ENCODE measurements at regions not wholly inside any gene's neighbourhood (a gene's known extent, or its start where the extent isn't known, plus 50 kb on each side); places are given as distances from the start of the nearest gene placed in this dataset.

DNA sequence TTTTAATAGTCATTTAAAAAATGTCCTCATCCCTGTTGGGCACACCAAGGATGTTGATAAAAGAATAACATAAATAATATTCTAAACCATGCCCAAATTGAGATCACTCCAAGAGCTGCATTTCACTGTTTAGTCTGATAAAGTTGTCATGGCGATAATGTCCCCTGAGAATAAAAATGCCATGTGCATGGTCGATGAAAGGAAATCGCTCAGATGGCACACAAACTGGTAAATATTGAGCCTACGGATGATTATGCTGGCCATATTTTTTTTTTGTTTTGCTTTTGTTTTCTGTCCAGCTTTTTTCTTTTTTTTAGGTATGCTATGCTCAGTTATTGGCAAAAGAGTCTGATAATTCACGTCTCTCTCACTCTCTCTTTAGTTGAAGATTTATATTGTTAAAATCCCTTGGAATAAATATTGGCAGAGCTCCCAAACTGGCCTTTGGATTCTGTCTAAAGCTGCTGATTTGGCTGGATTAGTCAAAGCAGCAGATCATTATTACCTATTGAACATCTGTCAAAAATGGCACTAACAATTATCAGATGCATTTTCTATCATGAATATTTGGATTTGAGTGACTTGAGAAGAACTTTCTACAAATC is 643.8 kb downstream of the SQOR start:
- no peak overlapping the region for H2BK15ac ChIP-seq (ENCODE audit: low read depth, low read length)
- in situ Hi-C loops (cut with MboI; ENCODE audit: low sequenced_read_pairs) (no loop called here), intact Hi-C loops (cut with micrococcal nuclease) (no loop called here), dilution Hi-C loops (cut with HindIII; ENCODE audit: low sequenced_read_pairs, unreplicated experiment) (no loop called here)
- no peak overlapping the region for H3K56ac ChIP-seq (ENCODE audit: extremely low read depth, insufficient read depth, low read length)
- no peak overlapping the region for H3K27ac ChIP-seq (ENCODE audit: insufficient read depth, low read length)
- no peak overlapping the region for H2BK120ac ChIP-seq (ENCODE audit: low read depth, low read length)
- no peak overlapping the region for H2AK5ac ChIP-seq (ENCODE audit: low read depth, low read length)
- H3K36me3 ChIP-seq (ENCODE audit: control insufficient read depth, insufficient read depth, low read length), result no peaks in the 10 kb centered on the region
- ChIA-PET POLR2A (ENCODE audit: unreplicated experiment) (no interaction called here), CTCF (no interaction called here)
- H4K20me1 ChIP-seq (ENCODE audit: insufficient read depth, low read length), result no peaks in the 10 kb centered on the region
- H2BK5ac ChIP-seq (ENCODE audit: low read depth, low read length, poor library complexity, severe bottlenecking), result no peak overlapping the region
- no peak overlapping the region for H2AFZ ChIP-seq (replicated peaks; ENCODE audit: low read length, poor library complexity)
- H2AK9ac ChIP-seq (replicated peaks; ENCODE audit: low read depth, low read length, poor library complexity), result no peak overlapping the region
- H3K23ac ChIP-seq (ENCODE audit: low read depth, low read length), result no peak overlapping the region
- BruUV-seq (replicated peaks), result no TSS peak
- WGBS, 2 experiments (ENCODE audit: extremely low coverage in 2 of 2, insufficient read length in 1 of 2), result 30% methylated on average over 2 of the region's 5 CpGs; no CpG with 5 or more reads in 1 of the 2 experiments
- no peaks in the 10 kb centered on the region for H3K79me1 ChIP-seq (ENCODE audit: low read depth in 1 of 2, low read length in 2 of 2)
- no peak overlapping the region for H3K9ac ChIP-seq (ENCODE audit: low read depth, low read length)
- ATAC-seq (ENCODE audit: low read depth) (no peak), DNase-seq (no peak)
- no peak overlapping the region for H4K5ac ChIP-seq (ENCODE audit: low read depth, low read length)
- TF ChIP-seq POLR2A (IDR thresholded peaks at IDR 0.05; ENCODE audit: low read depth, low read length) (no peak), MAFK (IDR thresholded peaks at IDR 0.05; ENCODE audit: low read depth, low read length) (no peak), SMC3 (IDR thresholded peaks at IDR 0.05; ENCODE audit: low read depth, low read length) (no peak), RCOR1 (IDR thresholded peaks at IDR 0.05; ENCODE audit: insufficient replicate concordance, low read length) (no peak), CEBPB (IDR thresholded peaks at IDR 0.05; ENCODE audit: low read depth, low read length) (no peak), MXI1 (IDR thresholded peaks at IDR 0.05; ENCODE audit: borderline replicate concordance, low read depth, low read length) (no peak), BHLHE40 (IDR thresholded peaks at IDR 0.05; ENCODE audit: low read depth, low read length) (no peak), RFX5 (IDR thresholded peaks at IDR 0.05; ENCODE audit: low read depth, low read length) (no peak), MAZ (IDR thresholded peaks at IDR 0.05; ENCODE audit: borderline replicate concordance, low read depth, low read length) (no peak), RAD21 (IDR thresholded peaks at IDR 0.05; ENCODE audit: low read length) (no peak), NFE2L2 (IDR thresholded peaks at IDR 0.05; ENCODE audit: low read depth, low read length) (no peak), FOS (IDR thresholded peaks at IDR 0.05; ENCODE audit: low read depth, low read length) (no peak), CHD1 (IDR thresholded peaks at IDR 0.05; ENCODE audit: low read depth, low read length) (no peak)
- TF ChIP-seq, protein P1, sequence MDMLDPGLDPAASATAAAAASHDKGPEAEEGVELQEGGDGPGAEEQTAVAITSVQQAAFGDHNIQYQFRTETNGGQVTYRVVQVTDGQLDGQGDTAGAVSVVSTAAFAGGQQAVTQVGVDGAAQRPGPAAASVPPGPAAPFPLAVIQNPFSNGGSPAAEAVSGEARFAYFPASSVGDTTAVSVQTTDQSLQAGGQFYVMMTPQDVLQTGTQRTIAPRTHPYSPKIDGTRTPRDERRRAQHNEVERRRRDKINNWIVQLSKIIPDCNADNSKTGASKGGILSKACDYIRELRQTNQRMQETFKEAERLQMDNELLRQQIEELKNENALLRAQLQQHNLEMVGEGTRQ (IDR thresholded peaks at IDR 0.05; ENCODE audit: low read depth, low read length), result no peak
- TF ChIP-seq, protein P2, sequence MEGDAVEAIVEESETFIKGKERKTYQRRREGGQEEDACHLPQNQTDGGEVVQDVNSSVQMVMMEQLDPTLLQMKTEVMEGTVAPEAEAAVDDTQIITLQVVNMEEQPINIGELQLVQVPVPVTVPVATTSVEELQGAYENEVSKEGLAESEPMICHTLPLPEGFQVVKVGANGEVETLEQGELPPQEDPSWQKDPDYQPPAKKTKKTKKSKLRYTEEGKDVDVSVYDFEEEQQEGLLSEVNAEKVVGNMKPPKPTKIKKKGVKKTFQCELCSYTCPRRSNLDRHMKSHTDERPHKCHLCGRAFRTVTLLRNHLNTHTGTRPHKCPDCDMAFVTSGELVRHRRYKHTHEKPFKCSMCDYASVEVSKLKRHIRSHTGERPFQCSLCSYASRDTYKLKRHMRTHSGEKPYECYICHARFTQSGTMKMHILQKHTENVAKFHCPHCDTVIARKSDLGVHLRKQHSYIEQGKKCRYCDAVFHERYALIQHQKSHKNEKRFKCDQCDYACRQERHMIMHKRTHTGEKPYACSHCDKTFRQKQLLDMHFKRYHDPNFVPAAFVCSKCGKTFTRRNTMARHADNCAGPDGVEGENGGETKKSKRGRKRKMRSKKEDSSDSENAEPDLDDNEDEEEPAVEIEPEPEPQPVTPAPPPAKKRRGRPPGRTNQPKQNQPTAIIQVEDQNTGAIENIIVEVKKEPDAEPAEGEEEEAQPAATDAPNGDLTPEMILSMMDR (conservative IDR thresholded peaks at IDR 0.05; ENCODE audit: low read depth, low read length), result no peak
- TF ChIP-seq, protein P3, sequence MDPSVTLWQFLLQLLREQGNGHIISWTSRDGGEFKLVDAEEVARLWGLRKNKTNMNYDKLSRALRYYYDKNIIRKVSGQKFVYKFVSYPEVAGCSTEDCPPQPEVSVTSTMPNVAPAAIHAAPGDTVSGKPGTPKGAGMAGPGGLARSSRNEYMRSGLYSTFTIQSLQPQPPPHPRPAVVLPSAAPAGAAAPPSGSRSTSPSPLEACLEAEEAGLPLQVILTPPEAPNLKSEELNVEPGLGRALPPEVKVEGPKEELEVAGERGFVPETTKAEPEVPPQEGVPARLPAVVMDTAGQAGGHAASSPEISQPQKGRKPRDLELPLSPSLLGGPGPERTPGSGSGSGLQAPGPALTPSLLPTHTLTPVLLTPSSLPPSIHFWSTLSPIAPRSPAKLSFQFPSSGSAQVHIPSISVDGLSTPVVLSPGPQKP (IDR thresholded peaks at IDR 0.05; ENCODE audit: borderline replicate concordance, low read depth, low read length), result no peak
- H4K8ac ChIP-seq (ENCODE audit: low read depth in 2 of 2, low read length in 2 of 2), result no peak overlapping the region
- H4K91ac ChIP-seq (ENCODE audit: insufficient read depth, low read depth, low read length), result no peak overlapping the region
- no peaks in the 10 kb centered on the region for H3K9me3 ChIP-seq (ENCODE audit: control insufficient read depth, insufficient read depth, low read length)
- H3K4me3 ChIP-seq (ENCODE audit: insufficient read depth, low read depth, low read length), result no peak overlapping the region
- no peaks in the 10 kb centered on the region for H3K9me1 ChIP-seq (ENCODE audit: insufficient read depth, low read length)
- H3K14ac ChIP-seq (replicated peaks; ENCODE audit: low read depth, low read length), result no peak overlapping the region
- H3K27me3 ChIP-seq (ENCODE audit: control insufficient read depth, insufficient read depth, low read length), result no peaks in the 10 kb centered on the region
- no peak overlapping the region for H2BK20ac ChIP-seq (ENCODE audit: low read depth, low read length)
- H3K4ac ChIP-seq (ENCODE audit: low read depth, low read length), result no peak overlapping the region
- no peak overlapping the region for H3K4me2 ChIP-seq (ENCODE audit: low read depth, low read length)
- H3K18ac ChIP-seq (ENCODE audit: low read depth, low read length), result no peak overlapping the region
- no peaks in the 10 kb centered on the region for H3K4me1 ChIP-seq (ENCODE audit: control insufficient read depth, insufficient read depth, low read length)

Data from IMR-90 (cell line).